ENCODE measurements at regions not wholly inside any gene's neighbourhood (a gene's known extent, or its start where the extent isn't known, plus 50 kb on each side); places are given as distances from the start of the nearest gene placed in this dataset.
"Not testable (repeated sequence)": the region's sequence is repeated elsewhere in the genome, so short reads cannot be mapped to it uniquely, and the experiment has no call there.

GRCh38 chr16:19980632-19981265 lies 92.9 kb downstream of the GPR139 start:
- DNase-seq, result no peak
- ATAC-seq, result no peak
- intact Hi-C loops (cut with DNase I), result no loop called here

DNA sequence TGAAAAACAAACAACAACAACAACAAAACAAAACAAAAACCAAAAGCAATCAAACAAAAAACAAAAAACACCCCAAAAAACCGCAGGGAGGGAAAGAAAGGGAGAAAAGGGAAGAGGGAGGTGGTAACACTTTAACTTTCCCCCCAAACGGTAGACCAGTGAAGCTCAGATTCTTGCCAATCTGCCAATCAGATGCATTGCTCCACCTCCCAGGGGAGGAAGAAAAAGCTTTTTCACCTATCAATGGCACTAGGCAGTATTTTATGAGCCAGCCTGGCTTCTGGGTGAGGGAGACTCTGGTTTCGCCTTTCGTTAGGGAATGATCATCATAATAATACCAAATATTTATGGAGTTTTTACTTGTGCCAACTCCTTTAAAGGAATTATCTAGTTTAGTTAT lies 94.1 kb downstream of the GPR139 start:
- ATAC-seq, result no peak
- DNase-seq, result no peak
- intact Hi-C loops (cut with DNase I), result loop anchor here in 1 of 2 donors (10.0 kb wide), 1 partner anchor 55 kb away; no protein-coding TSS in a partner anchor

DNA sequence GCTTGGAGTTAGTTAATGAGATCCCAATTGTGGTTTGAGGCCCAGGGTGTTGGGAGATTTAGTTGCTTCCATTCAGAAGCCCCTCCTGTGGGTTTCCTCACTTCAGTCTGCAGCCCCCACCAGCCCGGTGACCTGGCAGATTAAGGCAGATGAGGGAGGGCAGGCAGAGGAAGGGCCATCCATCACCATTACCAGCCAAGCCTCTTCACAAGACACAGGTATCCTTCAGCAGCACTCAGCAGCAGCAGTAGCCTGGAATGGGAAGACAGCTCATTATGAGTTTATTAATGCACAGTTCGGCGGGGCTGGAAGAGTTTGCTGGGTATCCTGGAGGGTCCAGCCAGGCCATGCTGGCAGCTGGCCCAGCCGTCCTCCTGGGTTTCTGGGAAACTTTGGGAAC lies 90.0 kb upstream of the GPRC5B start:
- no peak for DNase-seq
- no peak for ATAC-seq
- intact Hi-C loops (cut with DNase I), result loop anchor here in 1 of 2 donors (10.0 kb wide), 1 partner anchor 50 kb away; no protein-coding TSS in a partner anchor

GRCh38 chr16:19972111-19972510 lies 87.5 kb upstream of the GPRC5B start:
- ATAC-seq (no peak), DNase-seq (no peak)
- intact Hi-C loops (cut with DNase I), result loop anchor here in 1 of 2 donors (10.0 kb wide), 1 partner anchor 47 kb away; no protein-coding TSS in a partner anchor

DNA sequence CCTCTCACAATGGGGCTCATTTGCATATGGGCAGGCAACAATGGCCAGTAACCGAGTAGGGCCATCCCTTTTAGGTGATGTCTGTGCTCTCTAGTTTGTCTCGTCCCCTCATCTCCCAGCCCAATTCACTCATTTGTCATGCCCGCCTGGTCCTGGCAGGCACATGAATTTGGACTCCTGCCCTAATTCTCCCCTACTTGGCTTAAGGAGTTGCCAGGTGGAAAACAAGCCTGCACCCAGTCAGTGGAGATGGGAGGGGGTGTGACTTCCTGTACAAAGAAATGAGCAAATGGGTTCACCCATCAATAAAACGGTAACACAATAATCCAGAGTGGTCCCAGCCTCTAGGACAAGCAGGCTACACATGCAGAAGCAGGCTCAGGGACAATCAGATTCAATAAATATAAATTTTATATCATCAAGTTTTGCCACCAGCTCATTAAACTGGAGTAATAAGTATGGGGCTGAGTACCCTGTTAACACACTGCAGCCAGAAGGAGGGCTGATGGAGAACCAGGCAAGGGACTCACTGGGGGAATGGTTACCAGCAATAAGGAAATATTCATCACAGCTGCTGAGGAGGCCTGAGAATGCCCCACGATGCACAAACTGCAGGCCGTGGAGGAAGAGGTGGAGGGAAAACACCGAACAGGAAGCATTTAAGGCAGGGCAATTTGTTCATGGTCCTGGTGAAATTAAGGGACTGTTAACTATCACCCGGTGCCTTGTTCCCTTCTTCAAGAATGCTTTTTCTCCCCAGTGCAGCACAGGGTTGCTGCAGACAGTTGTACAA lies 84.4 kb upstream of the GPRC5B start:
- DNase-seq (no peak), ATAC-seq (no peak)
- intact Hi-C loops (cut with DNase I), result no loop called here

GRCh38 chr16:19967963-19968362 lies 83.3 kb upstream of the GPRC5B start:
- intact Hi-C loops (cut with DNase I), result no loop called here
- DNase-seq (no peak), ATAC-seq (no peak)

GRCh38 chr16:19967561-19967960 lies 82.9 kb upstream of the GPRC5B start:
- DNase-seq (no peak), ATAC-seq (no peak)
- intact Hi-C loops (cut with DNase I), result no loop called here

- peak; percentile 71 to 90 for ATAC-seq
- intact Hi-C loops (cut with DNase I), result no loop called here
These were observed 78.7 kb upstream of the GPRC5B start for GRCh38 chr16:19963301-19963700.

GRCh38 chr16:19960183-19960582 lies 75.5 kb upstream of the GPRC5B start:
- ATAC-seq, result no peak
- DNase-seq, result no peak
- intact Hi-C loops (cut with DNase I), result no loop called here

More at GRCh38 chr16:19963301-19963700, 78.7 kb upstream of the GPRC5B start:
- DNase-seq, result peak; percentile 77

- intact Hi-C loops (cut with DNase I), result no loop called here
- DNase-seq (no peak), ATAC-seq (no peak)
These were observed 75.1 kb upstream of the GPRC5B start for GRCh38 chr16:19959736-19960135.

DNA sequence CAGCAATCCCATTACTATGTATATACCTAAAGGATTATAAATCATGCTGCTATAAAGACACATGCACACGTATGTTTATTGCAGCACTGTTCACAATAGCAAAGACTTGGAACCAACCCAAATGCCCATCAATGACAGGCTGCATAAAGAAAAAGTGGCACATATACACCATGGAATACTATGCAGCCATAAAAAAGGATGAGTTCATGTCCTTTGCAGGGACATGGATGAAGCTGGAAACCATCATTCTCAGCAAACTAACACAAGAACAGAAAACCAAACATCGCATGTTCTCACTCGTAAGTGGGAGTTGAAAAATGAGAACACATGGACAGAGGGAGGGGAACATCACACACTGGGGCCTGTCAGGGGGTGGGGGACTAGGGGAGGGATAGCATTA lies 71.2 kb upstream of the GPRC5B start:
- intact Hi-C loops (cut with DNase I); DNase-seq; ATAC-seq: not testable (repeated sequence)

- DNase-seq; ATAC-seq; intact Hi-C loops (cut with DNase I): not testable (repeated sequence)
These were observed 70.4 kb upstream of the GPRC5B start for GRCh38 chr16:19955084-19955483.

DNA sequence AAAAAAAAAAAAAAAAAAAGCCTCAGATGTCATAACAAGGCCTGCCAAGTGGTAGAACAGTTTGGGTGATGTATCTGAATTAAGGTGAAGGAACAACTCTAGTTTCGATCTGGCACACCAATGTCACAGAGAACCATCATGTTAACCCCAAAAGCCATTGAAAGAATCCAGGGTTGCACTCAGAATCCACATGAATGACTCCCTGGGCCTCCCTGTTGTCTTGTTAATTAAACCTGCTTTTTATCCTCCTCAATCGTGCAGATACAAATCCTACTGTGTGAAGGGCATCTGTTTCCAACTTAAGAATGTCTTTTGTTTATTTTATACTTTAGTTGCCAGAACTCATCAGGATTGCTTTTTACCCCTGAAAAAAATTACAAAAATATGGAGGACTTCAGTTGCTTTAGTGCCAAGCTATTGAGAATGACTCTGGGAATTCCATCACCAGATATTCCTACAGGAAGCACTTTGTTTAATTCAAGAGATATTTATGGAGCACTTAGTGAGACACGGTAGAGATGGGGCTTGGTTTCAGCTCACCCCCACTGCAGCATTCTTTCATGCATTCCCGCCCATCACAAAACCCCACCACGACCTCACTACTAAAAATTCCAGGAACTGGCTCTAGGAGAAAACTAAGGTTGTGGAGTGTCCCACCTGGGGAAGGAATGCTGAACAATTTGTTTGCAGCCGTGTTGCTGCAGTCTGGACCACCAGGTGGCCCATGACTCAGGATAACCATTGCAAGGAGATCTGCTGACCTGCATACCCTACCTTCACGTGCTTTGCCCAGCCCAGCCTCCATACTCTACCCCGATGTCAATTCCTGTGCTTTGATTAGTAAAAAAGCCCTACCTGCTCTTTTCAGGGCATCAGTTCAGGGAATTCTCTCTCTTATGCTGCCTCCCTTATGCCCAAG lies 63.8 kb upstream of the GPRC5B start:
- no peak for DNase-seq
- intact Hi-C loops (cut with DNase I), result no loop called here
- no peak for ATAC-seq

DNA sequence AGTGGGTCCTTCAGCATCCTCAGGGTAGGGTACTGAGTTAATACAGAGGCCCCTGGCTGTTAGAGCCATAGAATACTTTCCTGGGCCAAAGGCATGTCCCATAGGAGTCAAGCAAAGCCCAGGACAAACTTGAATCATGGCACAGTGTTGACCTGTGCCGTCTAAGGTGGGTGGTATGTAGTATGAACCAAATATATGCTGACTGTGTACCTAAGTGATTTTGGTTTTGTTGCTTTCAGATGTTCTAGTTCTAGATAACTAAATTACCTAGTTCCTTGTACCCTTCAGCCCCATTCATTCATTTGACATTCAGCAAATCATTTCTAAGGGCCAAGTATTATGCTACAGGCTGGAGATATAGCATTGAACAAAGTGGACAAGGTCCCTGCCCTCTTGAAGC lies 61.3 kb upstream of the GPRC5B start:
- DNase-seq (no peak), ATAC-seq (no peak)
- intact Hi-C loops (cut with DNase I), result no loop called here

DNA sequence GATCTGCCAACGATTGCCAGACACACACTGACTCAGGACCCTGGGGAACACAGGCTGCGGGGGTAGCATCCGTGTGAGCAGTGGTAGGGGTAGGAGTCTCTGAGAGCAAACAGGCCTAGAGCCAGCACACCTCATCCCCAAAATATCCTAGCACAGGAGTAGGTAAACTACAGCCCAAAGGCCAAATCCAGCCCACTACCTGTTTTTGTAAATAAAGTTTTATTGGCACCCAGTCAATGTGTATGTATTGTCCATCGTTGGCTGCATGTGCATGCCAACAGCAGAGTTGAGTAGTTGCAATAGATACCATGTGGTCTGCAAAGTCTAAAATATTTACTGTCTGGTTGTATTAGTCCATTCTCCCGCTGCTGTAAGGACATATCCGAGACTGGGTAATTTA lies 55.5 kb upstream of the GPRC5B start:
- ATAC-seq (no peak), DNase-seq (no peak)
- intact Hi-C loops (cut with DNase I), result no loop called here

DNA sequence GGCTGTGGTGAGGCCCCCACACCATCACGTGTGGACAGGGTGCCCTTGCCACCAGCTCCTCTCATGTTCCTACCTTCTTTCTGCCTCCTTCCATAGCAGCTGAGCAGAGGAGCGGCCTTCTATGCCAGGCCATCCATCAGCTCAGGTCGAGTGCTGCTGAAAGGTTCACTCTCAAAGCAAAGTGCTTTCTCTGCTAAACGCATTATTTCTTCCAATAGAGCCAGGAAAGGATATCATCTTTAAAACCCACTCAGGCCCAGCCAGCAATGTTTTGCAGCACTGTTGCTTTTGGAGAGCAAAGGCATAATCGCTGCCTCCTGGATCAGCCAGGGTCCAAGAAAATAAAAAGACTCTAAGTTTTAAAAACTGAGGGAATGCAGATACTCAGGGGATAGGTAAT lies 54.9 kb upstream of the GPRC5B start:
- DNase-seq (no peak), ATAC-seq (no peak)
- intact Hi-C loops (cut with DNase I), result no loop called here

GRCh38 chr16:19938536-19938935 lies 53.9 kb upstream of the GPRC5B start:
- intact Hi-C loops (cut with DNase I), result no loop called here
- DNase-seq (no peak), ATAC-seq (no peak)

GRCh38 chr16:19936441-19936840 lies 51.8 kb upstream of the GPRC5B start:
- no peak for ATAC-seq
- DNase-seq, result no peak
- intact Hi-C loops (cut with DNase I), result no loop called here

- ATAC-seq (no peak), DNase-seq (no peak)
- intact Hi-C loops (cut with DNase I), result no loop called here
These were observed 51.0 kb upstream of the GPRC5B start for GRCh38 chr16:19935694-19936093.
